ENCODE measurements at regions not wholly inside any gene's neighbourhood (a gene's known extent, or its start where the extent isn't known, plus 50 kb on each side); places are given as distances from the start of the nearest gene placed in this dataset.

DNA sequence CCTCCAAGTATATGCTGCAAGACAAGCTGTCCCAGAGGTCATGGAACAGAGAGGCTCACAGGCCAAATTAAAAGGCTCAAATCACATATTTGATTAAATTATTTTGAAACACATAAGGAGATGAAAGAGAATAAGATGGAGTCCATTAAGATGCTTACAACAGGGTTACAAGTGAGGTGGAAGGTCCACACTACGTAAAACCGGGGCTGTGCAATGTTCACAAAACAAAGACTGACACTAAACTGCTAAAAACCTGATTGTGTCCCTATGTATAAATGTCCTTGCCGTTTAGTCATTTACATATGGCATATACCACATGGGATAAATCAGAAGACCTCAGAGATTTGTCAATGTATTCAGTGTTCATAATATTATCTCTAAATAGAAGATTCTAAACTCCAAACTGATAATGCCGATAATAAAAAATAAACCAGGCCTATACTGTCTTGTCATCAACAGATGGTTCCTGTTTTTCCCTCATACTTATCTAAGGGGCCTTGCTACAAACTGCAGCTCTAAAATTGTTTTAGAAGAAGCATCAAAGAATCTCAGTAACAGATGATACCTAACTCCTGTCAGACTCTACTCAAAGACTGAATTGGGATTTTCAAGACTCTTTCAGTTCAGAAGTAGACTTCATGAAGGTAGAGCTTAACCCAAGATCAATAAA, 51.8 kb upstream of the RIPOR2 start:
- no peak for DNase-seq (ENCODE audit: low read depth)

DNA sequence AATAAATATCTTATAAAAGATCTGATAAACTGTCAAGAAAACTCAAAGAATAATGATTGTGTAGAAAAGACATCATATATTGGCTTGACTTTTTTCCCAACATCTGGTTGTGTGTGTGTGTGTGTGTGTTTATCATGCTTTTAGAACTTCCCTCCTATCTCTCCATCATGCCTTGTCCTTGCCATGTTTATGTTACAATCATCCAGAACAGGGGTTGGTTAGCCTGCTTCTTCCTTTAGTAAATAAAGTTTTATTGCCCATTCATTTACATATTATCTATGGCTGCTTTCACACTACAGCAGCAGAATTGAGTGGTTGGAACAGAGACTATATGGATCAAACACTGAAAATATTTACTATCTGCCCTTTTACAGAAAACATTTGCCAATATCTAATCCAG, 52.8 kb upstream of the RIPOR2 start:
- no peak for DNase-seq (ENCODE audit: low read depth)

DNA sequence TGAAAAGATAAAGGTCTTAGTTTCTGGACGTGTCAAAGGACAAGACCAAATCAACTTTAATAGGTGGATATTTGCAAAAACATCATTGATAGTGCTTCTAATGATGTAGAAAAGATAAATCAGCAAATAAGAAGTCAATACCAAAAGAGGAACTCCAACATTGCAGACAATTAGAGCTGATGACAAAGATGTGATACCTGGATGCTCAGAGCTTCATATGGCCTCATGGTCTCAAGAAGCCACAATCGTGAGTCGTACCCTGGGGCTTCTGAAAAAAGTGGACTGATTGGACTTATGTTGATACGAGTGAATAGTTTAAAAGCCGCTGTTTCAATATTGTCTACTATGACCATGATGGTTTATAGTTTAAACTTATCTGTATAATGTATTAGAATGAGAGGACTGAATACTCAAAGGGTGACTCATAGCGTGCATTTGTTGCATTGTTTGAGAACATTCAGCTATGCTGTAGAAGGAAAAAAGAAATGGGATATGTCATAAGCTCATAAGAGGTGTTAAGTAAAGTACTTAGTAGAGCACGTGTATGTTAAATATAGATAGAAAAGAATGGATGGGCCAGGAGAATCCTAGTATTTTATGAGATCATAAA, 54.6 kb upstream of the RIPOR2 start:
- DNase-seq (ENCODE audit: low read depth), result no peak

DNA sequence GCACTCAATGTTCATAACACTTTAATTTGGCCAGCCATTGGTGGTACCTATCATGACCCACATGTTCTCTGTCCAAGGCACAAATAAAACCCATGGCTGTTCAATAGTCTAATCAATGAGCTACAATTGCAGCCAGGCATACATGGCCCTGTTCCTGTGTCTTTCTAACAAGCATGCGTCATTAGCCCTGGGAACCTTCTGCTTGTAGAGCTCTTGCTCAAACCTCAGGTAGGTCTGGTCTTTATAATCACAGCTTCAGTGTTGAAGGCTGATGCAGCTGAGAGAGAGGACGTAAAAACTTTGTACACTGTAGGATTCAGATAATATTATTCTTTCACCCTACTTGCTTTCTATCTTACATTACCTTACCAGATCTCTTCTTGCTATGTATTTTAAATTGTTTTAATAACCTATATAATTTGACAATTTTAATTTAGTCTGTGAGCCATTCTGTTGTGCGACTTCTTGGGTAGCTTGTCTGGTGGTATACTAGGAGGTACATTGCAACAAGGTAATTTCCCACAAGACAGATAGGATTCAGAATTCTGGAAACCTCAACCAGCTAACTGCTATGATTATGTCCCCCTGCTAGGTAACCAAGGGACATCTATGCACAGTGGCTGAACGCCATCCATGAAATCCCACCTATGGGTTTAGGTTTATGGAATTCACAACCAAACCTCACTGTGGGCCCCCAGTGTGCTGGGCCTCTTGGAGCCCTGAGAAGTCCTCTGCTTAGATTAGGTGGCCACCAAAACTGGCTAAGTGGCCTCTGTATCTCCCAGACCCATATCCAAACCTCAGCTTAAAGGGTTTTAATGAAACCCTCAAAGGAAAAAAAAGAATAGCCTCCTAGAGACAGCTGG, 55.4 kb upstream of the RIPOR2 start:
- DNase-seq (ENCODE audit: low read depth), result no peak

DNA sequence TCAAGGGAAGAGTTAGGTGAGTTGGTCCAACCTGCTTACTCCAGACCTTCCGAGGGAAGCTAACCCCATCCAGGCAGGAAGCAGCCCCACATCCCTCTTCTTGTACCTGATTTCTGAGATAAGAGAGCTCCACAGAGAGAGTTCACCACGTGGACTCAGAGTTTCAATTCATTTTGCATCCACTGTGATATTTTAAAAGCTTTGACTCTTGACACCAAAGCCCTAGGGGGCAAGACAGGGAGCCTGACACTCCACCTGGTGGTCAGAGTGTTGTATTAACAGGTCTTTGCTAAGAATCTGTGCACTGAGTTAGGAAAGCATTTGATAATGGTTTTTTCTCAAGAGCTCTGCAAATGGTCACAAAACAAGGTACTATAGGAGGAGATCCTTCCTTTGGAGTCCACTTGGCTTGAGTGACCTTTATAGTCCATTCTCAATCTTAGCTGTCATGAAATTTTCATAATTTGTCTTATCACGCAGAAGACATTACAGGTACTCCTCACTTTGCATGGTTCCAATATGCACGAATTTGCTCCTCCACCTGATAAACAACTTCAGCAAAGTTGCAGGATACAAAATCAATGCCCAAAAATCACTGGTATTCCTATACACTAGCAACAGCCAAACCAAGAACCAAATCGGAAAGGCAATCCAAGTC, 56.2 kb upstream of the RIPOR2 start:
- DNase-seq (ENCODE audit: low read depth), result no peak

DNA sequence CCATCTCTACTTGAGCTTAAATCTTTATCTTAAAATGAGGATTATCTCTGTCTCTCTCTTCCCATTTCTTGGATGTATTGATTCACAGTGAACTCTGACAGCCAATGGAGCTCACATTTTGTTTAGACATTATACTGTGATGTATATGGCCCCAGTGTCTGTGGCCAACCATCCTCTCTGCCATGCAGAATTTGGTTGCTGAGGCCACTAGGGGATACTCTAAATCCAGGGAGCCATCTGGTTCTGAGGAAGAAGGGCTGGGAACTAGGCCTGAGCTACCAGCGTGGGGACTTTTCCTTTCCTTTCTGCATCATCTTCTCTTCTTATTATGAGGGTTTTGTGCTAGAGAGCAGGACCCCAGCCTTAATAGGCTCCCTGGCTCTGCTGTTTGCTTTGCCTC, 59.1 kb upstream of the RIPOR2 start:
- DNase-seq (ENCODE audit: low read depth), result no peak

DNA sequence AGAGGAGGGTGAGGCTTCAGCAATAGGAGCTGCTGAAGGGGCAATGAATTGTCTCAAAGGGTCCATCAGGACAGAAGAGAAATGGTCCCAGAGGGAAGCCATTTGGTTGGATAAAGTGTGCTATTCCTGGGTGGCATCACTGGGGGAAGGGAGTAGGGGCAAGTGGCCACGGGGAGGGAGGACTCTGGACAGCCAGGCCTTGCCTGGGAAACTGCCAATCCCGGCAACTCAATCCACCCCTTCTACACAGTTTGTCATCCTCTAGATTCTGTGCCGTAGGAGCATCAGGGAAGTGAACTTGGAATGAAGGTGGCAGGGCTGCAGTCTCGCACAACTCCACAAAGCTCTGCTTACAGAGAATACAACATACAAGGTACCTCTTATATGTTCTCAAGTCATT, 59.5 kb upstream of the RIPOR2 start:
- DNase-seq (ENCODE audit: low read depth), result no peak

DNA sequence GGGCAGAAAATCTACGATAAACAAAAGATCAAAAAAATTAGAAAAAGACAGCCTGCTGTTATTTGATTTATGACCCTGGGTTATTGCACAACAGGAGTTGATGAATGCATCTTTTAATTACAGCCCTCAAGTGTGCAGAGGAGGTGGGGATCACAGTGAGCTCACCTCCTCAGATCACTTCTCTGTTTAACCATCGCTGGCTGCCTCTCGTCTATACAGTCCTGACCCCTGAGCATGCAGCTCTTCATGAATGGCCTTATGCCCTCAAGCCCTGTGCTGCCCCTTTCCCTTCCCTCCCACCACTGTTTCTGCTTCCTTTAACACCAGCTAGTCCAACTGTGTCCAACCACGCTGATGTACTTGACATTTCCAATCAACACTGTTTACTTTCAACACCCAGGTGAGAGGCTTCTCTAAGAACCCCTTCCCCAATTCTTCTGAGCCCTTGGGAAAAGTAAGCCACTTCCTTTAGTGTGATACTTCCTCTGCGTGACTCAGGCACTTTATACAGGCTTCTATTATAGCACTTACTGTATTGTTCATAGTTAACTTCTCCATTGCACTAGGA, 60.6 kb upstream of the RIPOR2 start:
- DNase-seq (ENCODE audit: low read depth), result no peak

DNA sequence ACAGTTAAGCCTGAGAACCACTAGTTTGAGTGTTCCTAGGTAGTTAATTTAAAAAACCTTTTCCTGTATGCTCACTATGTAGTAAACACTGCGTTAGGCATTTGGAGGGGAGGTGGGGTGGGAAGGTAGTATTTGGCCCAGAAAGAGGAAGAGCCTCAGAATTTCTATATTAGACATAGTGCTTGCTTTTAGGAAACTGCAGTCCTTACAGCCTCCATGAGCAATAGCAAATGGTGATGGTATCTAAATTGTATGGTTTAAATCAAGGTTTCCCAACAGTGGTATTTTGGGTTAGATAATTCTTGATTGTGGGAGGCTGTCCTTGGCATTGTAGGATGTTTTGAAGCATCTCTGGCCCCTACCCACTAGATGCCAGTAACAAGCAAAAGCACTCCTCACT, 61.5 kb upstream of the RIPOR2 start:
- DNase-seq (ENCODE audit: low read depth), result no peak

DNA sequence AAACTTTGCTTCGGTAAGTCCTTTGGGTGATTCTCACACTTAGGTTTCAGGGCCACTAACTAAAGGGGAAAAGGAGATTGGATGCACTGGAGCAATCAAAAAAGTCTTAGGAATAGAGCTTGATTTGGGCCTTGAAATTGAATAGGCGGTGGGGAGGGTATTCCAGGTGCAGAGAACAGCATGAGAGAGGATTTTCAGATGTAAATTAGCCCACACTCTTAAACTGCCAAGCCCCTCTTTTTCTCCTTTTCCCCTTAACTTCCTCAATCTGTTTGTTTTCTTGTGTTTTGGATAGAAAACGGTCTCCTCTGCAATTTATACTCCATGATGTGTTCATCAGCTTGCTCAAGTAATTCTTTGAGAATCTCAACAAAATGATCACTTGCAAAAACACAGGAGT, 62.1 kb upstream of the RIPOR2 start:
- no peak for DNase-seq (ENCODE audit: low read depth)

DNA sequence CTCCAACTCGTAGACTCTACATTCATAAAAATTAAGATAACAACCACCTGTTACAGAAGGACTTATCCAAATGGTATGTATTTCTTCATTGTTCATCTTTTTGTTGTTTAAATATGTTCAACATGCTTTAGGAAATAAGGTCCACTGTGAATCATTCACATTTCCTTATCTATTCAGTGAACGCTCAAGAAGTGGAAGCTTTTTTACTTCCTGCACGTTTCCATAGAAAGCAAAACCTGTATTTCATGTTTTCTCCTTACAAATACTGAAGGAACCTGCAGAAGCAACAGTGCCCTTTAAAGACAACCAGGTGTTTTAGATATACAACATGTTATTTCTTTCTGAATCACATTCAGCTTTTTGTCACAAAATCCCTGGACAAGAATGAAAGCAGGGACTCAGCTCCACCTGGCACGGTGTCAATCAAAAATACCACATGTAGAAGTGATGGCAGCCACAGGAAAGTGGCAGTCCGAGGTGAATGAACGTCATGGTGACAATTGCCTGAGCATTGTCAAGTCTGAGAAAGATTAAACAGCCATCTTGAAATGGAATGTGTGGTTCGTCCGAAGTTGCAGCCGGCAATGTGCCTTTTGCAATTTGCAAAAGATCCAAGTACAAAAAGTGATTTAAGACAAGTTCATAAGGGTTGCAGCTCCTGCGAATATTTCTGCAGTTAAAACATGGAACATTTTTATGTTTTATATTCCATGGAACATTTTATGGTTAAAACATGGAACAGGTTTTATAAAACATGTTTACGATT, 66.7 kb upstream of the RIPOR2 start:
- no peak for DNase-seq (ENCODE audit: low read depth)

DNA sequence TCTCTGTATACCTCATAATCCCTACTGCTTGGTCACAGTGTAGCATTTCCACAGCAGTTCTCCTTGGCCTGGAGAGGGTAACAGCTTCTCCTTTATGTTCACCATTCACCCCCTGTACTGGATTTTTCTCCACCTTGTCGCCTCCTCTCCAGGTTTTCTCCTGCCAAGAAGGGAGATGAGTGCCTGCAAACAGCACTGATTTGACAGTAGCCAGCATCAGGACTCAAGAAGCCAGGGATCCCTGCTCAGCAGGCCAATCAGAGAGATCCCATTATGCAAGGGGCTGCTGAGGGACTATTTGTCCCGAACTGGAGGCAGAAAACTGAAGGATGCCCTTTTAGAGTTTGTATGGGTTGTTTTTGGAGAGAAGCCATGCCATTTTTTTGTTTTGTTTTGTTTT, 68.6 kb upstream of the RIPOR2 start:
- DNase-seq (ENCODE audit: low read depth), result no peak

DNA sequence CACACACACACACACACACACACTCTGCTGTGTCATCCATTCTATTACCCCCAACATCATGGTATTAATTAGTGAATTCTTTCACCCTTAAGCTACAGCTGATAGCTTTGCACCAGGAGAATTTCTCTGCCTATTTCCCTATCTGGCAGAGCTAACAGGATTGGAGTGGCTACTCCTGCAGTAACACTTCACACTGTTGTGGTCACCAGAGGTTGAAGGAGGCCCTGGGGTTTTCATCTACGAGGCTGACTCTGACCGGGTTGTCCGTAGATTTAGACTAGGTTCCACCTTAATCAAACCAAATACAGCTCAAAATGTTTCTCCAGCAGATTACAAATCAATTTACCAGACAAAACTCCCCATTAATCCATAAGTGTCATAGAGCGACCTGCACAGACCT, 69.2 kb upstream of the RIPOR2 start:
- no peak for DNase-seq (ENCODE audit: low read depth)

DNA sequence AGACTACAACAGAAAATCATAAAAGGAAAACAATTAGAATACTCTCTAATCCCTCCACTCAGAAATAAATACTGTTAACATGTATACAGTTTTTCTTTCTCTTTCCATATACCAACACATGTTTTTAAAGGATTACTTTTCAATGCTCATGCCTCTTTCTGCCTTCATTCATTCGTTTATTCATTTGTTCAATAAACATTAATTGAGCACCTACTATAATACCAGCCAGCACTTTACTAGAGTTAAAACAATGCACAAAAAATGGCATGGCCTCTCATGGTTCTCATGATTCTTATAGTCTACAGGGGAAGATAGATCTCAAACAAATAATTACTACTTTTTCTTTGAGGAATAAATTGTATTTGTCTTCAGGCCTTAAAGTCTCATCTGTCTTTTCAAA, 70.3 kb upstream of the RIPOR2 start:
- no peak for DNase-seq (ENCODE audit: low read depth)

DNA sequence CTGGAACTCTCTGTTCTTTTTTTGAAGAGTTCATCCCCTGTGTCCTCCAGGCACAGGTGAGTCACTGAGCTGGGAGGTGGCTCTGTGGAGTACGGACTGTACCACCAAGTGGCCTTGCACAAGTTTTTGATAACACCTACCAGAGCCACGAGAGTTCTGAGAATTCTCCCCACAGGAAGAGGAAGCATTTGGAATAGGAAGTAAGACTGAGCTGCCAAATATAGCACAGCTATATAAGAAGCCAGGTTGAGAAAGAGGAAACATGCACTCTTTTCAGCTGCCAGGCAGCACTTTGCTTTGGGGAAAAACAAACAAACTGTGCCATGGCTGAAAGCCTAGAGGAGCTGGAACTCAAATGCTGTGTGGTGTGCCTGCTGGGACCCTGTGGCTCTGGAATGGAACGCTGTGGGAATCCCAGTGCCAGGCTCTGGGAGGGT, 70.8 kb upstream of the RIPOR2 start:
- DNase-seq (ENCODE audit: low read depth), result no peak

DNA sequence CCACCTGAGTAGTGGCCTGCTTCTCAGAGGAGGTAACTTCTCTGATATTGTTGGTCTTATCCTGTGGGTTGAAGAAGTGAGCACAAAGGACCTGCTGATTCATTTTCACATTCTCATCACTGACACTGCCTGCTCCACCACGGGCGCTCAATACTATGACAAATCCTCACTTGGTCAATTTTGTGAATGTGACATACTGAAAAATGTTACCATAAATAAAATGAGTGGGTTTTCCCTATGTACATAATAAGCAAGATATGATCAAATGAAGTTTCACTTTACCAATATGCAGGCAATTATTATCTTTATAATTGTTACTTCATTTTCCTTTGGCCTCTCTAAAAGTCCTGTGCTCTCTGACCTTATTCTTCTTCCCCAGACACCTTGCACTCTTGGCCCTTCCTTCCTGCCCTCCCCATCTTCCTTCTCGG, 71.5 kb upstream of the RIPOR2 start:
- DNase-seq (ENCODE audit: low read depth), result no peak

DNA sequence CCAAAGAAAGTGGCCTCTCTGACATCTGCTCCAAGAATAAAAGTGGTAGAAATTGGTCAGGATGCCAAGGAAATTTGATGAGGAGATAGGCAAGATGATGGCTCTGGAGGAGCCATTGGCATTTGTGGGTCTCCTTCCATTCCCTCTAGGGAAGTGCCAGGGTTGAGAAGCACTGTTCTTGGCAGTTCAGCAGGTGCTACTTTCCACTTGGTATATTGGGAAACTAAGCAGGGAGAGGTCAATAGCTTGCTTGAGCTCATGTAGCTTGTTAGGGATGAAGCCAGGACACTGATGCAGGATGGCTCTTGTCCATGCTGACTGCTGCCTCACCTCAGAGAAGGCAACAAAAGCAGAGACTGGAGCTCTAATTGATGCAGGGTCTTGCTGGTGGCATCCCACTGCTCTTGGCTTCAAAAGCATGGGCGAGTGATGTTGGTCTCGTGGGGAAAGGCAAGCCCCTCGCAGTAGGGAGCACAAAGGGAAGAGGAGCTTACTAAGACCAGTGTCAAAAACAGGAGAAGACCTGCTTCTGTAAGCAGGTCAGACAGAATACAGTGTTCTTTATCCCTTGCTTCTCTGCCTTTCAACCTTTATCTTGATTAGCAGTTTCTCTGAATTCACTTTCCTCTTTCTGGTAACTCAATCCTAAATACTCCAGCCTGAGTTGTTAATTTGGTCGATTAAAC, 73.1 kb upstream of the RIPOR2 start:
- DNase-seq (ENCODE audit: low read depth), result no peak

DNA sequence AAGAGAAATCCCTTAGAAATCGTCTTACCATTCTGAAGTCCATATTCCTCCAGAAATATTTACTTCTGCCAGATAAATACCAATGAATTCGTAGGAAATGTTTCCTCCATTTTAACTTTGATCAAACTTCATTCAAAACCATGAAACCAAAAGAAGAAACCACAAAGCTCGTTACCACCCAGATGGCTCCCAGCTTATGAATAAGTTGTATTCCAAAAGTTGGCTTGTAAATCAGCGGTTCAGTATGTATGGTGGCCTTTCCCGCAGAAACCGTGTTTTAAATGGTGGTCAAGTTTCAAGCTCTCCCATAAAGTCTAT, 73.6 kb upstream of the RIPOR2 start:
- DNase-seq (ENCODE audit: low read depth), result no peak

DNA sequence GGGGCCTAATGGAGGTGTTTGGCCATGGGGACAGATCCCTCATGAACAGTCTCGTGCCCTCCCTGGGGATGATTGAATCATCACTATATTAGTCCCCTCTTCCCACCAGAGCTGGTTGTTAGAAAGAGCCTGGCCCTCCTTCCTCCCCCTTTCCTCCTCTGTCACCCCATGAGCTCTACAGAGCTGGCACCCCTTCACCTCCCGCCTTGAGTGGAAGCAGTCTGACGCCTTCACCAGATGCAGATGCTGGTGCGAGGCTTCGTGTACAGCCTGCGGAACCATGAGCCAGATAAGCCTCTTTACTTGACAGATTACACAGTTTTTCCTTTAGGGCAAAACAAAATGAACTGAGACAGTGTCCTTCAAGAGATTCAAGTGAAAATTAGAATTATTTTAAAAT, 74.4 kb upstream of the RIPOR2 start:
- no peak for DNase-seq (ENCODE audit: low read depth)

DNA sequence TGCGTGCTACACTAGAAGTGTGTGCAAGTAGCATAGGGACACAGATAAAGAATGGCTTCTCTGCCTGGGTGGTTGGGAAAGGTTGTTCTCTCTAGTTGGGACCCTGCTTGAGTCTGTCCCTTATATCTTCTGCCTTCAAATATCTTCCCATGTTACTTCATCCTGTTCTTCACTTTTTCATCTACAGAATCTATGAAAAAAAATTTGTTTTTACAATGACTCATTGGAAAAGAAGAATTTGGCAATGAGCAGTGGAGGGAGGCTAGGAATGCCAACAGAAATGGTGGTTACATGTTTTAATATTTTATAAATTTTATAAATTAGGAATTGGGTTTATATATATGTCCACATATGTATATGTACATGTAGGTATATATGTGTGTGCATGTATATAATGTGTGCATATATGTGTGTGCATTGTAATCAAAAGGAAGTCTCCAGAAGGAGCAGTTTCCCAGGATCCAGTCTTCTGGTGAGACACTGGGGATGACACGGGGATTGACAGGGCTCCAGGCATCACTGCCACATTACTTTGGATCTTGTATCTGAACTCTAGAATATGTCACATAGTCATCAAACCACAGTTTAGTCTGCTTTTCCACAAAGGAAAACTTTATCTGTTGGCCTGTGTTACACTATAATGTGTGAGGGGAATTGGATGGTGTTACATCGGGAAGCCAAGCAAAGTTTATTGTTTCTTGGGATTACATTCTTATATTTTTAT, 75.3 kb upstream of the RIPOR2 start:
- no peak for DNase-seq (ENCODE audit: low read depth)

DNA sequence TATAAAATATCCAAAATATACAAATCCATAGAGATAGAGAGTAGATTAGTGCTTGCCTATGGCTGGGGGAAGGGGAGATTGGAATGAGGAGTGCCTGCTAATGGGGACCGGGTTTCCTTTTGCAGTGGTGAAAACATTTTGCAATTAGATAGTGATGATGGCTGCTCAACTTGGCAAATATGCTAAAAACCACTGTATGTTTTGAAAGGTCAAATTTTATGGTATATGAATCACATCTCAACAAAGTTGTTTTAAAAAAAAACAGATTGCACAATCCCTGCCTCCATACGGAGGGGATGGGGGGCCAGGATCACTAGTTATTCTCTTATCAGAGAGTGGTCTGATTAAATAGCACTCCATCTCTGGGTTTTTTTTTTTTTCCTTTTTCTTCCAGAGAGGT, 76.9 kb upstream of the RIPOR2 start:
- DNase-seq (ENCODE audit: low read depth), result peak; percentile 71
